ENCODE measurements at regions not wholly inside any gene's neighbourhood (a gene's known extent, or its start where the extent isn't known, plus 50 kb on each side); places are given as distances from the start of the nearest gene placed in this dataset.

DNA sequence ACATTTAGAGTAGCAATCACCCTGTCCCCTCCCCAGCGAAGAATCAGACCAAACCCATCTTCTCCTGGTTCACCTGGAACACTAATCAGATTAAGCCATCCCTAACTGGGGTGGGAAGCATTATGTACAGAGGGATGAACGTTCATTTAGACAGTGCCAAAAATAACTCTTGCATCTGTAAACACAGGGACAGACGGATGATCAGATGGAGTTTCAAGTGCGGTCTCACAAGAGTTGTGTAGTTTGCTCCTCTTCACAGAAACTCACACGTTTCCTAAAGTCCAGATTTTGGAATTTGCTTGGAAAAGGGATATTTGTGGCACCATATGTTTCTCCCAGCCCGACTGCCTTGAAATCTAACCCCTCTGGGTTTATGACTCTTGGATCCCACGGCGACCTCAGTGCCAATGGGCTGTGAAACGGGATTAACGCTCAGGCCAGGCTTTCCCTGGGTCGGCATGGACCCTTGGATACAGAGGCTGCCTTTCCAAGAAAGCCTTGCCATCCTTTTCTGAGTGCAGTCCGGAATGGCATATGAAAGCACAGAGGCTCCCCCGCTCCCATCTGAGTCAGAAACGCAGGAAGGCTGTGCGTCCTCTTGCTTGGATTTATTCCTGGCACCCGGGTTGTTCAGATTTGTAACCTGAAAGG lies 293.2 kb upstream of the HABP2 start:
- intact Hi-C loops (cut with micrococcal nuclease; ENCODE audit: unreplicated experiment): no loop called here
- ChIA-PET POLR2A (ENCODE audit: low non-redundant PET) (no interaction called here), CTCF (no interaction called here)
- no peak for TF ChIP-seq EZH2 (IDR thresholded peaks at IDR 0.05; ENCODE audit: borderline replicate concordance, low read depth, low read length, poor library complexity, severe bottlenecking)
- TF ChIP-seq, protein P1, sequence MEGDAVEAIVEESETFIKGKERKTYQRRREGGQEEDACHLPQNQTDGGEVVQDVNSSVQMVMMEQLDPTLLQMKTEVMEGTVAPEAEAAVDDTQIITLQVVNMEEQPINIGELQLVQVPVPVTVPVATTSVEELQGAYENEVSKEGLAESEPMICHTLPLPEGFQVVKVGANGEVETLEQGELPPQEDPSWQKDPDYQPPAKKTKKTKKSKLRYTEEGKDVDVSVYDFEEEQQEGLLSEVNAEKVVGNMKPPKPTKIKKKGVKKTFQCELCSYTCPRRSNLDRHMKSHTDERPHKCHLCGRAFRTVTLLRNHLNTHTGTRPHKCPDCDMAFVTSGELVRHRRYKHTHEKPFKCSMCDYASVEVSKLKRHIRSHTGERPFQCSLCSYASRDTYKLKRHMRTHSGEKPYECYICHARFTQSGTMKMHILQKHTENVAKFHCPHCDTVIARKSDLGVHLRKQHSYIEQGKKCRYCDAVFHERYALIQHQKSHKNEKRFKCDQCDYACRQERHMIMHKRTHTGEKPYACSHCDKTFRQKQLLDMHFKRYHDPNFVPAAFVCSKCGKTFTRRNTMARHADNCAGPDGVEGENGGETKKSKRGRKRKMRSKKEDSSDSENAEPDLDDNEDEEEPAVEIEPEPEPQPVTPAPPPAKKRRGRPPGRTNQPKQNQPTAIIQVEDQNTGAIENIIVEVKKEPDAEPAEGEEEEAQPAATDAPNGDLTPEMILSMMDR (conservative IDR thresholded peaks at IDR 0.05; ENCODE audit: low read depth, low read length): no peak
- H3K36me3 ChIP-seq (ENCODE audit: insufficient read depth, low read length, poor library complexity, severe bottlenecking): no peaks in the 10 kb centered on the region
- DNase-seq (ENCODE audit: low spot score): no peak
- no peaks in the 10 kb centered on the region for H3K27me3 ChIP-seq (replicated peaks; ENCODE audit: insufficient read depth, low read depth, low read length, poor library complexity)
- H3K27ac ChIP-seq (ENCODE audit: low read depth, low read length, poor library complexity, severe bottlenecking): no peak overlapping the region
- H3K4me3 ChIP-seq (ENCODE audit: low read depth, low read length, poor library complexity, severe bottlenecking): no peak overlapping the region
- H3K4me1 ChIP-seq (ENCODE audit: insufficient read depth, low read length, poor library complexity, severe bottlenecking): no peaks in the 10 kb centered on the region
- no TSS peak for BruUV-seq (replicated peaks)
- no peaks in the 10 kb centered on the region for H3K9me3 ChIP-seq (ENCODE audit: low read depth, low read length, poor library complexity, severe bottlenecking)

DNA sequence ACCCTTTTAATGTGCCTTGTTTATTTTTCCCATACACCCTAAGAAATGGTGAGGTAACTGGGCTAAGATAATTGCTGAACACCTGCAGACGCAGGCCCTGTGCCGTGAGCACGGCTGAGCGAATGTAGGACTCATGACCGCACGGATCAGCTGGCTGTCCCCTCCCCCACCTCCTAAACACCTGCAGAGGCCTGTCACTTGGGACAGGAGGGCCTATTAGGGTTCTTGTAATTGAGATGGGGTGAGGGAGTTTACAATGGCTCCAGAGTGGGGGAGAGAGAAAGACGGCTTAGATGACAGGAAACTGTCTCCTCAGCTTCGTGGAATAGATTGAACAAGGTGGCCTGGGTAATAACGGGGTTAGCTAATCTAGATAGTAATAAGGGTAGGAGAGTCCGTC lies 291.7 kb upstream of the HABP2 start:
- intact Hi-C loops (cut with micrococcal nuclease; ENCODE audit: unreplicated experiment): no loop called here
- Histone ChIP-seq H3K4me1 (ENCODE audit: insufficient read depth, low read length, poor library complexity, severe bottlenecking) (no peaks in the 10 kb centered on the region), H3K9me3 (ENCODE audit: low read depth, low read length, poor library complexity, severe bottlenecking) (no peaks in the 10 kb centered on the region), H3K4me3 (ENCODE audit: low read depth, low read length, poor library complexity, severe bottlenecking) (no peak overlapping the region), H3K36me3 (ENCODE audit: insufficient read depth, low read length, poor library complexity, severe bottlenecking) (no peaks in the 10 kb centered on the region), H3K27me3 (replicated peaks; ENCODE audit: insufficient read depth, low read depth, low read length, poor library complexity) (no peaks in the 10 kb centered on the region), H3K27ac (ENCODE audit: low read depth, low read length, poor library complexity, severe bottlenecking) (no peak overlapping the region)
- no TSS peak for BruUV-seq (replicated peaks)
- no peak for DNase-seq (ENCODE audit: low spot score)
- CTCF ChIA-PET: no interaction called here
- no peak for TF ChIP-seq EZH2 (IDR thresholded peaks at IDR 0.05; ENCODE audit: borderline replicate concordance, low read depth, low read length, poor library complexity, severe bottlenecking)
- TF ChIP-seq, protein P1 (conservative IDR thresholded peaks at IDR 0.05; ENCODE audit: low read depth, low read length): no peak
- POLR2A ChIA-PET (ENCODE audit: low non-redundant PET): no interaction called here

DNA sequence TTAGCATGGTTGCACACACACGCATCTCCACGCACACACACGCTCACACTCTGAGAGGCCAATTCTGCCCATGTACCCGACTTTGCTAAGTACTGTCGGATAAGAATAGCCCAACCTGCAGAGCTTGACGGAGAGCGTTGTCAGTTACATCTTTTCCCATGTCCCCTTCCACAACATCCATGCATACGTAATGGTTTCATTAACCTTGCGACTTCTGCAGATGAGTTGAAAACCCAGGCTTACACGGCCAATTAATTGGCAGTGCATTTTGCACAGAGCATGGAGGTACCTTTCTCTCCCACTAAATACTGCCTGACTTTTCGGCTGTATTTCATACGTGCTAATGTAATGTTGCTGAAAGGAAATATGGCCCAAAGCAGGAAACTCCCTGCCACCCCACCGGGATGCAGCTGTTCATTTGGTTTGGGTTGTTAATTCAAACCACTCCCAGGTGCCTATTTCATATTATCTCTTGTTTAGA lies 291.2 kb upstream of the HABP2 start:
- Histone ChIP-seq H3K4me1 (ENCODE audit: insufficient read depth, low read length, poor library complexity, severe bottlenecking) (no peaks in the 10 kb centered on the region), H3K36me3 (ENCODE audit: insufficient read depth, low read length, poor library complexity, severe bottlenecking) (no peaks in the 10 kb centered on the region), H3K4me3 (ENCODE audit: low read depth, low read length, poor library complexity, severe bottlenecking) (no peak overlapping the region), H3K9me3 (ENCODE audit: low read depth, low read length, poor library complexity, severe bottlenecking) (no peaks in the 10 kb centered on the region), H3K27me3 (replicated peaks; ENCODE audit: insufficient read depth, low read depth, low read length, poor library complexity) (no peaks in the 10 kb centered on the region), H3K27ac (ENCODE audit: low read depth, low read length, poor library complexity, severe bottlenecking) (no peak overlapping the region)
- CTCF ChIA-PET: no interaction called here
- intact Hi-C loops (cut with micrococcal nuclease; ENCODE audit: unreplicated experiment): no loop called here
- BruUV-seq (replicated peaks): no TSS peak
- TF ChIP-seq, protein P1 (conservative IDR thresholded peaks at IDR 0.05; ENCODE audit: low read depth, low read length): no peak
- no peak for DNase-seq (ENCODE audit: low spot score)
- POLR2A ChIA-PET (ENCODE audit: low non-redundant PET): no interaction called here
